ENCODE measurements at regions not wholly inside any gene's neighbourhood (a gene's known extent, or its start where the extent isn't known, plus 50 kb on each side); places are given as distances from the start of the nearest gene placed in this dataset.

DNA sequence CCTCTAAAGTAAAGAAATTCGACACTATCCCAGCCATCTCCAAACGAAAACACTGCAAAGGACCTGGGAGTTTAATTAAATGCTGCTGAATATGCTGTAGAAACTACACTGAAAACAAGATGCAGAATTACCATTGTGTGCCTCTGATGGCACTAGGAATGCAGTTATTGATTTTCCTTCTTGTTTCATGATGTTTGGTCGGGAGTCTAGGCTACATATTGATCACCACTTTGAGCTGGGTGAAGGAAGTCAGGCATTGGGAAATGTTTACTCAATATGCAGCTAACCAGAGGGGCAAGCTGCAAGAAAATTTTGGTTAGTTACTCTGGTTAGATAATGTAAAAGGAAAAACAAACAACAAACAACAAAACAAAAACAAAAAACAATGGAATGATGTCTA is 650.7 kb upstream of the GALNTL6 start:
- DNase-seq (ENCODE audit: low read depth): no peak

- DNase-seq (ENCODE audit: low read depth): no peak
These were observed 655.6 kb upstream of the GALNTL6 start for GRCh38 chr4:171157462-171158082.

DNA sequence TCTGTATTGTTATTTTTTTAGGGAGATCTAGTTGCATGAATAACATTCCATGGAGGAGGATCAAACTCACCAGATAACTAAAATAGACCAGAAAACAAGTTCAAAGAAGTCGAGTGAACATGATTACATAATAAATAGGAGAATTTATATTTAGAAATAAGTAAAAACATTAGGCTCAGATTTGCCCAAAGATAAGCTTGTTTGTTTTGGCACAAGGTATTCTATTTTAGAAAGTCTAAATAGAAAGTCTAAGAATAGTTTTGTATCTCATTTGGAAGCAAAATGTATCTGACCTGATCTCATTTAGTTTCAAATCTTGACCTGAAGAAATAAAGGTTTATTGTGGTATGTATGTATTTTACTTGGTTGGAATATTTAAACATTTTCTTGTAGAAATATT is 670.6 kb upstream of the GALNTL6 start:
- no peak for DNase-seq (ENCODE audit: low read depth)

GRCh38 chr4:171142045-171142444 is 671.2 kb upstream of the GALNTL6 start:
- DNase-seq (ENCODE audit: low read depth): no peak

GRCh38 chr4:171130256-171130801 is 682.9 kb upstream of the GALNTL6 start:
- DNase-seq (ENCODE audit: low read depth): no peak

- no peak for DNase-seq (ENCODE audit: low read depth)
These were observed 695.1 kb upstream of the GALNTL6 start for GRCh38 chr4:171118091-171118490.

DNA sequence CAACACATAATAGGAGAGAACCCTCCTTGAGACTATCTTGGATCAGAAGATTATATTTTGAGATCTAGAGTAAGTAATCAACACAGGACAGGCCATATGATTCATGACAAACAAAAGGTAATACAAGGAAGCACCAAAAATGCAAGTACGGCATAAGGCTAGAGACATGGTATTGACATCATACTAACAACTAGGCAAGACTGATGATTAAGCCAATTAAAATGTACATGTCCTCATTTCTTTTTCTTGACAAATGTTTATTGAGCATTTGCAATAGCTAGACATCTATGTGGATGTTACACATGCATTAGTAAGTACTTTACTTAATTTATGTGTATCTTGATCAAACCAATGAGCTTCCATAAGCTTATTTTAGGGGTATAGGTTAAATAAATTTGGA is 695.7 kb upstream of the GALNTL6 start:
- no peak for DNase-seq (ENCODE audit: low read depth)

DNA sequence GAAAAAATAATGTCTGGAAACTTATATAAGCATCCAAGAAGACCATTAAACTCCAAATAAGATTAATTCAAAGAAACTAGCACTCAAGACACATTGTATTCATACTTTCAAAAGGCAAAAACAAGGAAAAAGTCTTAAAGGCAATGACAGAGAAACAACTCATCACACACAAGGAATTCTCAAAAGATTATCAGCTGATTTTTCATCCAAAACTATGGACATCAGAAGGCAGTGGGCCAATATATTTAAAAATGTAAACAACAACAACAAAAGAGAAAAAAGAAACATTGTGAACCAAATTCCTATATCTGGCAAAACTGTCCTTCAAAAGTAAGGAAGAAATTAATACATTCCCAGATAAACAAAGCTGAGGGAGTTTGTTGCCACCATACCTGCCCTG is 711.4 kb upstream of the GALNTL6 start:
- DNase-seq (ENCODE audit: low read depth): no peak

DNA sequence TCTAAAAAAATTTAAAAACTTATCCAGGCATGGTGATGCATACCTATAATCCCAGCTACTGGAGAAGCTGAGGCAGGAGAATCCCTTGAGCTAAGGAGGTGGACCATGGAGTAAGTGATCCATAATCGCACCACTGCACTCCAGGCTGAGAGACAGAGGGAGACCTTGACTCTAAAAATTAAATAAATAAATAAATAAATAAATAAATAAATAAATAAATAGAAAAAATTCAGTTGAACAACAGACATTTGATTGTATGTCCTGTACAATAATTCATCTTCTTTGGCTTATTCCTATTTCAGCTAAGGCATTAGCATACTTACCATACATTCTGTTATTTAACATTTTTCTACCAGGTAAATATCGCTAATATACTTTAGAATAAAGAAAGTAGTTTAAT is 726.1 kb upstream of the GALNTL6 start:
- DNase-seq (ENCODE audit: low read depth): no peak

- DNase-seq (ENCODE audit: low read depth): no peak
These were observed 745.8 kb upstream of the GALNTL6 start for GRCh38 chr4:171067422-171067821.

GRCh38 chr4:171049380-171049779 is 763.8 kb upstream of the GALNTL6 start:
- DNase-seq (ENCODE audit: low read depth): no peak

GRCh38 chr4:171042989-171043524 is 770.1 kb upstream of the GALNTL6 start:
- no peak for DNase-seq (ENCODE audit: low read depth)

DNA sequence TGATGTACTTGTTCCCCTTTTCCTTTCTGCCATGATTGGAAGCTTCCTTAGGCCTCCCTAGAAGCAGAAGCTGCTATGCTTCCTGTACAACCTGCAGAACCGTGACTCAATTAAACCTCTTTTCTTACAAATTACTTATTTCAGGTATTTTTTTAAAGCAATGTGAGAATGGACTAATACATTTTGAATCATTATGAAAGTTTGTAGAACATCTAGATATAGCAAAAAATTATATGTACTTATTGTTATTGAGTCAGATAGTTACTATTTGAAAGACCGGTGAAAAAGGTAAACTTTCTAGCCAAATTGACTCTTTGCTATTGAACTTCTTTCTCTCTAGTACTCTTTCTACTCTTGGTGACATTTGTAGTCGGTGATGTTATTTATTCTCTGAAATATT is 777.3 kb upstream of the GALNTL6 start:
- no peak for DNase-seq (ENCODE audit: low read depth)

GRCh38 chr4:171031338-171031737 is 781.9 kb upstream of the GALNTL6 start:
- no peak for DNase-seq (ENCODE audit: low read depth)

DNA sequence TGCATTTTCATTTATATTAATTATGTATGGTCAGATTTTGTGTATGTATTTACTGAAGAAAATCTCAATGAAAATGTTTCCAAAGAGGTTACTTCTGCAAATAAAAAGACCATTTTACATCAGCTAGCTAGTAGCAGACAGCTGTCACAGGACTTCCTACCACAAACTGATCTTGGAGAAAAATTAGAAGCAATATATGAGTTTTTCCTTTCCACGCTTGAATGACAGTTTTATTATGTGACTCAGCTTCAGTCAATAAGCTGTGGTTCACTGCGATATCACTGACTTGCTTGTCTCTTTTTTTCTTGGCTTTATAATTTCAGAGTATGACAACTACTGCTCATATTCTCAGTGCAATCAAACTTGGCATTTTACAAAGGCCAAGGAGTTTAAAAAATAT is 787.4 kb upstream of the GALNTL6 start:
- no peak for DNase-seq (ENCODE audit: low read depth)

- DNase-seq (ENCODE audit: low read depth): no peak
These were observed 787.9 kb upstream of the GALNTL6 start for GRCh38 chr4:171025343-171025742.

GRCh38 chr4:171024720-171025303 is 788.4 kb upstream of the GALNTL6 start:
- no peak for DNase-seq (ENCODE audit: low read depth)

- DNase-seq (ENCODE audit: low read depth): no peak
These were observed 790.4 kb upstream of the GALNTL6 start for GRCh38 chr4:171022824-171023230.

- no peak for DNase-seq (ENCODE audit: low read depth)
These were observed 795.6 kb upstream of the GALNTL6 start for GRCh38 chr4:171017593-171017992.

- DNase-seq (ENCODE audit: low read depth): no peak
These were observed 797.1 kb upstream of the GALNTL6 start for GRCh38 chr4:171016145-171016544.

DNA sequence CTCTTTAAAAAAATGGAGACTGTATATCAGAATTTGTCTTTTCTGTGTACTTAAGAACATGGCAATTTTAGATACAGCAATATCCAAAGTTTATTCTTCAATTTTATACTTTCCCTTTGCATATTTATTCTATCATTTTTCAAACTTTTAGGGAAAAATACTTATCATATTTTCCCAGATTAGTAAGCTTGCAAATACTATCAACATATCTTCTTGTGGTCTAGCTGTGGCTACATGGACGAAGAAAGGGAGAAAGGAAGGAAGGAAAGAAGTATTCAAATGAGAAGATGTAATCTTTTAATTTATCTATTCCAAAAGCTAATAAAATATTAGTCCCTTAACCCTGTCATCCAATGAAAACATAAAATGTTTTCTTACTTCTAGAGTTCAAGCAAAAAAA is 797.8 kb upstream of the GALNTL6 start:
- DNase-seq (ENCODE audit: low read depth): no peak

DNA sequence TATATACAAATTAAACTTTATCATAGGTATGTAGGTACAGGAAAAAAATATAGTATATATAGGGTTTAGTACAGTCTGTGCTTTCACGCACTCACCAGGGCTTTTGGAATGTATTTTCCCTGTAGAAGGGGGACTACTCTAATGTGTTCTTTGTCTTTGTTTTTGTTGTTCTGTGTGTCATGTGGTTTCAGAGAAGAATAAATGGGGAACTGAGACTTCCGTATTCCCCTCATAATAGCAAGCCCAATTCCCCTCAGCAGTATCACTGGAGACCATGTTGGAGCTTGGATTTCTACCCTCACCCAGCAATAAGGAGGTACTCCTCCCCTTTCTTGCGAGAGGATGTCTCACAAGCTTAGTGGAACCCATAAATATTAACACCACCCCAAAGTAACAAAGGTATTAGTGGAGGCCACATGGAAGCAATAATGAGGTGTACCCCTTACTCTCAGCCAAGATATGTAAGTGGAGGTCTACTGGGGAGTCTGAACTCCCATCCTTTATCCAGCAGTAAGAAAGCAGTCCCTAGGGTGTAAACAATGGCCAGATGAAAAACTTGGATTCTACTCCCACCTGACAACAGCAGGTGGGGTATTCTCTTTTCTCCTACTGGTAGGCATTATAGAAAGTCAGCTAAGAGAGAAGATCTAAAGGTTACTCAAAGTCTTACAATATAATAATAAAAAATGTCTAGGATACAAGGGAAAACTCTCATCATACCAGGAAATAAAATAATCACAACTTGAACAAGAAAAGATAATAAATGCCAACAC is 805.4 kb upstream of the GALNTL6 start:
- DNase-seq (ENCODE audit: low read depth): no peak

DNA sequence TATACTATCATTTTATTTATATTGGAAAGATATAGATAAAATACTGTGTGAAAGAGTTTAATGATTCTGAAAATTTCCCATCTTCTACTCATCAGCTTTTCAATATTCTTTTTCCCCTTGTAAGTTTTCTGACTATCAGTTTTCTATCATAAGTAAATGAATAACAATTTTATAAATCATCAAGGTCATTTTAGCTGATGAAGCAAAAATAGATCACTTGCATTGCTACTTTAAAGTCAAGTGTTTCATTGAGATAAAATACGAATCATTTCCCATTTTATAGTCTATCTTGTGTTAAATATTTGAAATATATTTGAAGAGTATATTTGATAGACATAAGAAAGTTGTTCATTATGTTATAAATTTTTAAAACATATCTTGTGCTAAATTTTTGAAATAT is 811.0 kb upstream of the GALNTL6 start:
- DNase-seq (ENCODE audit: low read depth): no peak

Data from M059J (cell line).